Dedifferentiated amniotic fluid mesenchymal stem cell (primary cell): ENCODE measurements at regions not wholly inside any gene's neighbourhood (a gene's known extent, or its start where the extent isn't known, plus 50 kb on each side); places are given as distances from the start of the nearest gene placed in this dataset.

Experiments used
- DNase-seq: peaks from one replicate; pipeline ENCODE4 v3.0.0-alpha.2; 2016; ENCODE audit errors: extremely low spot score

- no peak for DNase-seq
These were observed 669.4 kb downstream of the CPS1 start for GRCh38 chr2:211225784-211226183.

GRCh38 chr2:211228559-211228958 lies 672.2 kb downstream of the CPS1 start:
- DNase-seq, result no peak

- no peak for DNase-seq
These were observed 681.3 kb downstream of the CPS1 start for GRCh38 chr2:211237586-211238275.

GRCh38 chr2:211241891-211242290 lies 685.5 kb downstream of the CPS1 start:
- DNase-seq, result no peak

- no peak for DNase-seq
These were observed 691.4 kb downstream of the CPS1 start for GRCh38 chr2:211247751-211248150.

- DNase-seq, result no peak
These were observed 692.4 kb downstream of the CPS1 start for GRCh38 chr2:211248841-211249240.

GRCh38 chr2:211251016-211251415 lies 694.6 kb downstream of the CPS1 start:
- no peak for DNase-seq

GRCh38 chr2:211258646-211259335 lies 702.4 kb downstream of the CPS1 start:
- DNase-seq, result no peak

GRCh38 chr2:211259831-211260476 lies 703.6 kb downstream of the CPS1 start:
- DNase-seq, result no peak

GRCh38 chr2:211270257-211270656 lies 713.9 kb downstream of the CPS1 start:
- DNase-seq, result no peak

GRCh38 chr2:211281430-211282073 lies 725.2 kb downstream of the CPS1 start:
- no peak for DNase-seq

- no peak for DNase-seq
These were observed 746.3 kb downstream of the CPS1 start for GRCh38 chr2:211302676-211303075.

GRCh38 chr2:211306929-211307328 lies 750.5 kb downstream of the CPS1 start:
- no peak for DNase-seq
